Mucosa of rectum (tissue), 2 donors: ENCODE measurements at regions not wholly inside any gene's neighbourhood (a gene's known extent, or its start where the extent isn't known, plus 50 kb on each side); places are given as distances from the start of the nearest gene placed in this dataset.

Experiments used
- H3K27ac ChIP-seq, 2 donors: one replicate each; pipeline ENCODE4 v1.7.0; 2013; ENCODE audit warnings: inconsistent platforms in 2 of 2, low read depth in 2 of 2, low read length in 2 of 2
- H3K27me3 ChIP-seq, 2 donors: one replicate each; pipeline ENCODE4 v1.7.0; 2013; ENCODE audit warnings: low read length in 2 of 2; ENCODE audit not compliant: control insufficient read depth in 2 of 2, insufficient read depth in 2 of 2
- H3K36me3 ChIP-seq, 2 donors: one replicate each; pipeline ENCODE4 v1.7.0; 2013; ENCODE audit warnings: low read length in 2 of 2; ENCODE audit not compliant: control insufficient read depth in 2 of 2, insufficient read depth in 2 of 2
- H3K4me1 ChIP-seq, 2 donors: one replicate each; pipeline ENCODE4 v1.7.0; 2013; ENCODE audit warnings: low read length in 2 of 2, mild to moderate bottlenecking in 1 of 2; ENCODE audit not compliant: control insufficient read depth in 2 of 2, insufficient read depth in 2 of 2
- H3K4me3 ChIP-seq, 2 donors: one replicate each; pipeline ENCODE4 v1.7.0; 2013; ENCODE audit warnings: low read length in 2 of 2
- H3K9ac ChIP-seq, 2 donors: one replicate each; pipeline ENCODE4 v1.7.0; 2013; ENCODE audit warnings: low read length in 2 of 2, low read depth in 1 of 2, mild to moderate bottlenecking in 1 of 2
- H3K9me3 ChIP-seq, 2 donors: one replicate each; pipeline ENCODE4 v1.7.0; 2013; ENCODE audit warnings: low read length in 2 of 2; ENCODE audit not compliant: control insufficient read depth in 2 of 2
- donor health status: healthy.
- donor health status: Normal muscosa, but diverticular disease.

GRCh38 chr5:96264047-96264446 is 169.0 kb downstream of the PCSK1 start:
- Histone ChIP-seq H3K27ac (no peak overlapping the region), H3K4me1 (no peaks in the 10 kb centered on the region), H3K36me3 (no peaks in the 10 kb centered on the region), H3K27me3 (no peaks in the 10 kb centered on the region), H3K4me3 (no peak overlapping the region), H3K9ac (no peak overlapping the region), H3K9me3 (no peaks in the 10 kb centered on the region)

GRCh38 chr5:96262105-96262504 is 170.9 kb downstream of the PCSK1 start:
- H3K27ac ChIP-seq = no peak overlapping the region

GRCh38 chr5:96260009-96260408 is 173.0 kb downstream of the PCSK1 start:
- Histone ChIP-seq H3K27me3 (no peaks in the 10 kb centered on the region), H3K9me3 (no peaks in the 10 kb centered on the region), H3K4me1 (no peaks in the 10 kb centered on the region), H3K9ac (no peak overlapping the region), H3K36me3 (no peaks in the 10 kb centered on the region), H3K4me3 (no peak overlapping the region), H3K27ac (no peak overlapping the region)

More at GRCh38 chr5:96262105-96262504, 170.9 kb downstream of the PCSK1 start:
- no peaks in the 10 kb centered on the region for H3K9me3 ChIP-seq
- H3K4me3 ChIP-seq = no peak overlapping the region
- no peaks in the 10 kb centered on the region for H3K36me3 ChIP-seq
- no peak overlapping the region for H3K9ac ChIP-seq
- no peaks in the 10 kb centered on the region for H3K27me3 ChIP-seq
- H3K4me1 ChIP-seq = no peaks in the 10 kb centered on the region

- Histone ChIP-seq H3K27me3 (no peaks in the 10 kb centered on the region), H3K36me3 (no peaks in the 10 kb centered on the region), H3K9me3 (no peaks in the 10 kb centered on the region), H3K4me3 (no peak overlapping the region), H3K4me1 (no peaks in the 10 kb centered on the region), H3K27ac (no peak overlapping the region), H3K9ac (no peak overlapping the region)
Observed at GRCh38 chr5:96259151-96259772, 173.8 kb downstream of the PCSK1 start.

- Histone ChIP-seq H3K27ac (no peak overlapping the region), H3K4me3 (no peak overlapping the region), H3K27me3 (no peaks in the 10 kb centered on the region), H3K9me3 (no peaks in the 10 kb centered on the region), H3K4me1 (no peaks in the 10 kb centered on the region), H3K9ac (no peak overlapping the region), H3K36me3 (no peaks in the 10 kb centered on the region)
Observed at GRCh38 chr5:96258692-96259091, 174.4 kb downstream of the PCSK1 start.

- no peaks in the 10 kb centered on the region for H3K9me3 ChIP-seq
- no peak overlapping the region for H3K9ac ChIP-seq
- no peaks in the 10 kb centered on the region for H3K4me1 ChIP-seq
- no peak overlapping the region for H3K4me3 ChIP-seq
- H3K36me3 ChIP-seq = no peaks in the 10 kb centered on the region
- no peaks in the 10 kb centered on the region for H3K27me3 ChIP-seq
- no peak overlapping the region for H3K27ac ChIP-seq
Observed at GRCh38 chr5:96257904-96258303, 175.1 kb downstream of the PCSK1 start.

GRCh38 chr5:96256795-96257470 is 176.1 kb downstream of the PCSK1 start:
- Histone ChIP-seq H3K4me3 (no peak overlapping the region), H3K27ac (no peak overlapping the region), H3K9me3 (no peaks in the 10 kb centered on the region), H3K9ac (no peak overlapping the region), H3K4me1 (no peaks in the 10 kb centered on the region), H3K36me3 (no peaks in the 10 kb centered on the region), H3K27me3 (no peaks in the 10 kb centered on the region)

- Histone ChIP-seq H3K9ac (no peak overlapping the region), H3K27ac (no peak overlapping the region), H3K4me1 (no peaks in the 10 kb centered on the region), H3K27me3 (no peaks in the 10 kb centered on the region), H3K9me3 (no peaks in the 10 kb centered on the region), H3K36me3 (no peaks in the 10 kb centered on the region), H3K4me3 (no peak overlapping the region)
Observed at GRCh38 chr5:96254980-96255691, 177.9 kb downstream of the PCSK1 start.

GRCh38 chr5:96253140-96253539 is 179.9 kb downstream of the PCSK1 start:
- Histone ChIP-seq H3K4me3 (no peak overlapping the region), H3K9me3 (no peaks in the 10 kb centered on the region), H3K4me1 (peaks cover 0 to under 1% of the 10 kb centered on the region in 2 donors), H3K27ac (no peak overlapping the region), H3K9ac (no peak overlapping the region), H3K36me3 (no peaks in the 10 kb centered on the region), H3K27me3 (no peaks in the 10 kb centered on the region)

- peaks cover 0 to 5% of the 10 kb centered on the region in 2 donors for H3K4me1 ChIP-seq
- H3K9me3 ChIP-seq = no peaks in the 10 kb centered on the region
- H3K27ac ChIP-seq = no peak overlapping the region
- no peak overlapping the region for H3K4me3 ChIP-seq
- no peaks in the 10 kb centered on the region for H3K36me3 ChIP-seq
- no peaks in the 10 kb centered on the region for H3K27me3 ChIP-seq
- H3K9ac ChIP-seq = no peak overlapping the region
Observed at GRCh38 chr5:96252596-96252995, 180.5 kb downstream of the PCSK1 start.
